ENCODE measurements at regions not wholly inside any gene's neighbourhood (a gene's known extent, or its start where the extent isn't known, plus 50 kb on each side); places are given as distances from the start of the nearest gene placed in this dataset.

DNA sequence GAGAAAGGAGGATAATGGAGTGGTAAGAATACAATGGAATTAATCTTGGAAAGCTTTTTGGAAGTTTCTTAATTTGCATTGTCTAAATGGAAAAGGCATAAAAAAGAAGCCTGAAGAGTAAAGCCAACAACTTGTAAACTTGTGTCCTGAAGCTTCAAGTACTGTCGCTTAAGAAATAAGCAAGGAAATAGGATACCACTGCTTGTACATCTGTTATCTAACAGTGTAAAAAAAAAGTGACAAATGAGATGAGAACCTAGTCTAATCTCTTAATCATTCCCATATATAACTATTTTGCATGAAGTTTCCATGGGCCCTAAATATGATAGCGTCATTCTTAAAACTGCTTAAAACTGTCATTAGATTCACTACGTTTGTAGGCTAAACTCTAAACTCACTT, 134.0 kb upstream of the DYRK2 start:
- no peaks in the 10 kb centered on the region for H3K9me2 ChIP-seq (replicated peaks; ENCODE audit: insufficient read depth, low read length)
- H2AFZ ChIP-seq (ENCODE audit: low read length): no peak overlapping the region
- H3K27me3 ChIP-seq (ENCODE audit: low read length): no peaks in the 10 kb centered on the region
- H3K36me3 ChIP-seq (ENCODE audit: insufficient read depth, low read length): no peaks in the 10 kb centered on the region
- no peaks in the 10 kb centered on the region for H4K20me1 ChIP-seq (ENCODE audit: insufficient read depth, low read depth, low read length)
- no peaks in the 10 kb centered on the region for H3K4me1 ChIP-seq (ENCODE audit: low read length)
- no peak for DNase-seq
- no peak overlapping the region for H3K4me3 ChIP-seq (ENCODE audit: low read length)
- no peaks in the 10 kb centered on the region for H3K9me3 ChIP-seq (ENCODE audit: low read length)
- H3K9ac ChIP-seq (ENCODE audit: low read length): no peak overlapping the region
- no peaks in the 10 kb centered on the region for H3K79me2 ChIP-seq (ENCODE audit: low read length)
- no peak overlapping the region for H3K27ac ChIP-seq (ENCODE audit: low read length)
- no peak overlapping the region for H3K4me2 ChIP-seq (ENCODE audit: low read depth, low read length, poor library complexity, severe bottlenecking)

DNA sequence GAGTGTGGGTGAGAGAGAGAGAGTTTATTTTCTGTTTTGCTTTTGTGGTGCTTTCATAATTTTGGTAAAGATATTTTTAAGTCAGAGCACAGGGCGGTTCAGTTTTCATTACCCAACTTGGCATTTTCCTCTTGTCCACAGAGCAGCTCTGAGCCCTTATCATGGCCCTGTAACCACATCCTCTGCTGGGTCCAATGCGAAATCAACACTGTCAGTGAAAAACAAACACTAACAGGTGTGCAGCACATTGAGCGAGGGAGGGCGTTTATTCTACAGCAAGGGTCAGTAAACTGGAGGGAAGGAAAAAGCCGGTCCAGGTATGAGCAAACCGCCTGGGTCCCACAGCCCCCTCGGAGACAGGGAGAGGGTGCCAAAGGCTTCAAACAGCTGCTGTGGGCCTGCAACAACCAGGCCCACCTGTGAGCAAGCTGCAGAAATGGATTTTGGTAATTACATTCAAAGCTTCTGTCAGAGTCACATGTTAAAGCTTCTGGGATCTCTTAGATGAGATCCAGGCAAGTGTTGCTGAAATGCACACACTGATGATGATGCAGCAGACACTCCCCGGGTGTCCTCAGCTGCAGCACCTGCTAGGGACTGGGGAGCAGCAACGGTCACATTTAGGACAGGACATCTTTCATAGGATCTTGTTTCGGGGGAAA, 132.7 kb upstream of the DYRK2 start:
- no peak overlapping the region for H2AFZ ChIP-seq (ENCODE audit: low read length)
- no peaks in the 10 kb centered on the region for H4K20me1 ChIP-seq (ENCODE audit: insufficient read depth, low read depth, low read length)
- no peak overlapping the region for H3K27ac ChIP-seq (ENCODE audit: low read length)
- no peaks in the 10 kb centered on the region for H3K36me3 ChIP-seq (ENCODE audit: insufficient read depth, low read length)
- no peaks in the 10 kb centered on the region for H3K4me1 ChIP-seq (ENCODE audit: low read length)
- H3K79me2 ChIP-seq (ENCODE audit: low read length): no peaks in the 10 kb centered on the region
- H3K4me2 ChIP-seq (ENCODE audit: low read depth, low read length, poor library complexity, severe bottlenecking): no peak overlapping the region
- H3K9me3 ChIP-seq (ENCODE audit: low read length): no peaks in the 10 kb centered on the region
- H3K9me2 ChIP-seq (replicated peaks; ENCODE audit: insufficient read depth, low read length): no peaks in the 10 kb centered on the region
- peaks cover 3% of the 10 kb centered on the region; the same call in 1 of the 2 replicates for H3K27me3 ChIP-seq (ENCODE audit: low read length)
- no peak for DNase-seq
- no peak overlapping the region for H3K4me3 ChIP-seq (ENCODE audit: low read length)
- H3K9ac ChIP-seq (ENCODE audit: low read length): no peak overlapping the region

DNA sequence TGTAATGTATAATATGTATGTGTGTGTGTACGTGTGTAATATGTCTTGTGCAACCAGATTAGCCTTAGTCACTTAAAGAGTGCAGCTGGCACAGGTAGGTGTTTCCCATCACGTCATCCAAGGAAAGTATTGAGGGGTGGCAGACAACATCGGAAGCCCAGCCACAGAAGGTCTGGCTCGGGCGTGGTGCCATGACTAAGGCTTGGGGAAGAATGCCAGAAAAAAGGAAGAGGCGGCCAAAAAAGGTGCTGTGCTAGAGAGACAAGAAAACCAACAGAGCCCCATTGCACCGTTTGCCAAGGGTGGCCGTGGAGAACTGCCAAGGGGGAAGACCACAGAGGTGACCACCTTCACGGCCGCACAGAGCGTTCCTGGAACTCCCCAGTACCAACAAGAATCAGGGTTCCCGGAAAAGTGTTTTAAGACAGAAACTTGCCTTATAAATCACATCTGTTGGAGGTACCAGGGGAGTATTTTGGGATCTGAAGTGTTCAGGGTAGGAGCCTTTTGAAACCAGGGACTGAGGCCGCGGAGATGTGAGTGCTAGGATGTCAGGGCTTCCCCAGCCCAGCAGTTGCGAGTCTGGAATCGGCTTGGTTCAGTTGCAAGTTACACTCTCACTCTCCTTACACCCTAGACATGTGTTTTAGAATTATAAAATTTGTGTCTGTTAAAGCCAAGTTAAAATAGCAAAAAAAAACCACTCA, 131.2 kb upstream of the DYRK2 start:
- no peaks in the 10 kb centered on the region for H4K20me1 ChIP-seq (ENCODE audit: insufficient read depth, low read depth, low read length)
- no peak for DNase-seq
- no peak overlapping the region for H2AFZ ChIP-seq (ENCODE audit: low read length)
- no peak overlapping the region for H3K4me2 ChIP-seq (ENCODE audit: low read depth, low read length, poor library complexity, severe bottlenecking)
- H3K9ac ChIP-seq (ENCODE audit: low read length): no peak overlapping the region
- no peak overlapping the region for H3K27ac ChIP-seq (ENCODE audit: low read length)
- H3K9me2 ChIP-seq (replicated peaks; ENCODE audit: insufficient read depth, low read length): no peaks in the 10 kb centered on the region
- H3K9me3 ChIP-seq (ENCODE audit: low read length): no peaks in the 10 kb centered on the region
- no peaks in the 10 kb centered on the region for H3K36me3 ChIP-seq (ENCODE audit: insufficient read depth, low read length)
- H3K27me3 ChIP-seq (ENCODE audit: low read length): peaks cover 5% of the 10 kb centered on the region; the same call in 1 of the 2 replicates
- H3K4me3 ChIP-seq (ENCODE audit: low read length): no peak overlapping the region
- peaks cover 3% of the 10 kb centered on the region; the same call in 1 of the 2 replicates for H3K4me1 ChIP-seq (ENCODE audit: low read length)
- no peaks in the 10 kb centered on the region for H3K79me2 ChIP-seq (ENCODE audit: low read length)

GRCh38 chr12:67519484-67520433, 128.8 kb upstream of the DYRK2 start:
- Histone ChIP-seq H3K4me1 (ENCODE audit: low read length) (peaks cover 4% of the 10 kb centered on the region; the same call in 1 of the 2 replicates), H3K9ac (ENCODE audit: low read length) (no peak overlapping the region), H3K36me3 (ENCODE audit: insufficient read depth, low read length) (no peaks in the 10 kb centered on the region), H3K9me2 (replicated peaks; ENCODE audit: insufficient read depth, low read length) (no peaks in the 10 kb centered on the region), H3K27ac (ENCODE audit: low read length) (no peak overlapping the region), H2AFZ (ENCODE audit: low read length) (no peak overlapping the region), H3K9me3 (ENCODE audit: low read length) (no peaks in the 10 kb centered on the region), H4K20me1 (ENCODE audit: insufficient read depth, low read depth, low read length) (no peaks in the 10 kb centered on the region), H3K27me3 (ENCODE audit: low read length) (peaks cover 5% of the 10 kb centered on the region; the same call in 1 of the 2 replicates), H3K79me2 (ENCODE audit: low read length) (no peaks in the 10 kb centered on the region), H3K4me2 (ENCODE audit: low read depth, low read length, poor library complexity, severe bottlenecking) (no peak overlapping the region), H3K4me3 (ENCODE audit: low read length) (no peak overlapping the region)
- DNase-seq: no peak

- Histone ChIP-seq H3K36me3 (ENCODE audit: insufficient read depth, low read length) (no peaks in the 10 kb centered on the region), H4K20me1 (ENCODE audit: insufficient read depth, low read depth, low read length) (no peaks in the 10 kb centered on the region), H3K9ac (ENCODE audit: low read length) (no peak overlapping the region), H3K79me2 (ENCODE audit: low read length) (no peaks in the 10 kb centered on the region), H3K27ac (ENCODE audit: low read length) (no peak overlapping the region), H3K4me3 (ENCODE audit: low read length) (no peak overlapping the region), H3K4me2 (ENCODE audit: low read depth, low read length, poor library complexity, severe bottlenecking) (no peak overlapping the region), H3K9me2 (replicated peaks; ENCODE audit: insufficient read depth, low read length) (no peaks in the 10 kb centered on the region), H2AFZ (ENCODE audit: low read length) (no peak overlapping the region), H3K27me3 (ENCODE audit: low read length) (peaks cover 5% of the 10 kb centered on the region; the same call in 1 of the 2 replicates), H3K9me3 (ENCODE audit: low read length) (no peaks in the 10 kb centered on the region), H3K4me1 (ENCODE audit: low read length) (peaks cover 4% of the 10 kb centered on the region; the same call in 1 of the 2 replicates)
- no peak for DNase-seq
These were observed 127.9 kb upstream of the DYRK2 start for GRCh38 chr12:67520606-67521005.

DNA sequence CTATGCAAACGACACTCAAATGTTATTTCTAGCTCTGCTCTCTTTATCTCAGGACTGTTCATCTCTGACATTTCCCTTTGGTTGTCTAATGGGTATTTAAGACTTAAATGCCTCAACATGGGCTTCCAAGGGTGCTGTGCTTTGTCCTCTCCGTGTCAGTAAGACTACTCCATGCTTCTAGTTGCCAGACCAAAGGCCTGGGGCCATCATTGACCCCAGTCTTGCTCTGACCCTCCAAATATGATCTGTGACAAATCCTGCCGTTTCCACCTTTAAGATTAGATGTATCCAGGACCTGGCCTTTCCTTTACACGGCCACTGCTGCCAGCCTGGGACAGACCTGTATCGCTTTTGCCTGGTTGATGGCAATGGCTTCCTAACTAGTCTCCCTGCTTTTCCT, 126.3 kb upstream of the DYRK2 start:
- H4K20me1 ChIP-seq (ENCODE audit: insufficient read depth, low read depth, low read length): no peaks in the 10 kb centered on the region

GRCh38 chr12:67523538-67523937, 125.0 kb upstream of the DYRK2 start:
- no peak overlapping the region for H3K4me3 ChIP-seq (ENCODE audit: low read length)
- no peak overlapping the region for H3K4me2 ChIP-seq (ENCODE audit: low read depth, low read length, poor library complexity, severe bottlenecking)
- no peak overlapping the region for H2AFZ ChIP-seq (ENCODE audit: low read length)
- peaks cover 4% of the 10 kb centered on the region; the same call in 1 of the 2 replicates for H3K4me1 ChIP-seq (ENCODE audit: low read length)
- H3K9ac ChIP-seq (ENCODE audit: low read length): no peak overlapping the region
- H3K27ac ChIP-seq (ENCODE audit: low read length): no peak overlapping the region
- no peaks in the 10 kb centered on the region for H3K36me3 ChIP-seq (ENCODE audit: insufficient read depth, low read length)
- H3K9me3 ChIP-seq (ENCODE audit: low read length): no peaks in the 10 kb centered on the region
- H3K9me2 ChIP-seq (replicated peaks; ENCODE audit: insufficient read depth, low read length): no peaks in the 10 kb centered on the region
- DNase-seq: no peak
- H3K27me3 ChIP-seq (ENCODE audit: low read length): peaks cover 5% of the 10 kb centered on the region; the same call in 1 of the 2 replicates
- no peaks in the 10 kb centered on the region for H3K79me2 ChIP-seq (ENCODE audit: low read length)
- H4K20me1 ChIP-seq (ENCODE audit: insufficient read depth, low read depth, low read length): no peaks in the 10 kb centered on the region

More for the DNA sequence above, 126.3 kb upstream of the DYRK2 start:
- H3K9me3 ChIP-seq (ENCODE audit: low read length): no peaks in the 10 kb centered on the region
- H2AFZ ChIP-seq (ENCODE audit: low read length): no peak overlapping the region
- H3K27ac ChIP-seq (ENCODE audit: low read length): no peak overlapping the region
- no peak overlapping the region for H3K9ac ChIP-seq (ENCODE audit: low read length)
- H3K4me1 ChIP-seq (ENCODE audit: low read length): peaks cover 4% of the 10 kb centered on the region; the same call in 1 of the 2 replicates
- no peak overlapping the region for H3K4me3 ChIP-seq (ENCODE audit: low read length)
- H3K79me2 ChIP-seq (ENCODE audit: low read length): no peaks in the 10 kb centered on the region
- H3K36me3 ChIP-seq (ENCODE audit: insufficient read depth, low read length): no peaks in the 10 kb centered on the region
- DNase-seq: no peak
- H3K4me2 ChIP-seq (ENCODE audit: low read depth, low read length, poor library complexity, severe bottlenecking): no peak overlapping the region
- peaks cover 5% of the 10 kb centered on the region; the same call in 1 of the 2 replicates for H3K27me3 ChIP-seq (ENCODE audit: low read length)
- no peaks in the 10 kb centered on the region for H3K9me2 ChIP-seq (replicated peaks; ENCODE audit: insufficient read depth, low read length)
